SK-N-MC (cell line): ENCODE measurements at regions not wholly inside any gene's neighbourhood (a gene's known extent, or its start where the extent isn't known, plus 50 kb on each side); places are given as distances from the start of the nearest gene placed in this dataset.

ENCODE experiments used
- EZH2 ChIP-seq: fragments of 200-600 bp; sonication (generic); IDR thresholded peaks from one replicate; pipeline ENCODE4 v1.6.1; 2017; ENCODE audit warnings: antibody characterized with exemption
- POLR2AphosphoS5 ChIP-seq: IDR thresholded peaks from 2 replicates; pipeline ENCODE4 v1.6.1; 2012; ENCODE audit warnings: mild to moderate bottlenecking, low read depth, low read length, borderline replicate concordance

DNA sequence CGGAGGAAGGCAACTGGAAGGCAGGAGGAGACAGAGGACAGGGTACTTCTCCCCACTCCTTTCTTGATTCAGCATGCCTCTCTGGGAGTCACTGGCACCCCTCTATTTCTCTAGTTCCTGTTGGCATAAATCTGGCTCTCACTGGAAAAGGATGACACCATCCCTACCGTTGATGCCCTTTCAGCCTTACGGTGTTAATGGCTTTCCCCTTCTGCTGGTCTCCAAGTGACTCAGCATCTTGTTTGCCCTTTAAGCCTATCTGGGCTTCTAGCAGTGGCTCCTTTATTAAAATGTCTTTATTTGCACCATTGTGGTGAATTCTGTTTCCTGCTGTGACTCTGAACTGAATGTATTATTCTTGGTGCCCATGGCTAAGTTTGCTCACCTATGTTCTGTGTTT lies 227.3 kb upstream of the GLRA1 start:
- TF ChIP-seq EZH2 = no peak
- no peak for TF ChIP-seq POLR2AphosphoS5
